ENCODE measurements at regions not wholly inside any gene's neighbourhood (a gene's known extent, or its start where the extent isn't known, plus 50 kb on each side); places are given as distances from the start of the nearest gene placed in this dataset.

DNA sequence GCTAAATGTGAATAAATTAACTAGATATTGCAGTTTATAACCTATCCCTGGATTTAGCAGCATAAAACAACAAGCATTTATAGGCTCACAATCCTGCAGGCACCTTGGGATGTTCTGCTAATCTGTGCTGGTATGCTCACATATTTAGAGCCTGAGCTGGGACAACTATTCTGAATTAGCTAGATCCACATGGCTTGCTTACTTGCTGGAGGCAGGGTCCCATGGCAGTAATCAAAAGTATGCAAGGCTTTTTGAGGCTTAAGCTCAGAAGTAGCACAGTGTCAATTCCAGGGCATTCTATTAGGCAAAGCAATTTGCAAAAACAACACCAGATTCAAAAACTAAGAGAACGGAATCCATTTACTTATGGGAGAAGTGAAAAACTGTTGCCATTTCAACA lies 745.0 kb upstream of the ACO1 start:
- TF ChIP-seq, protein P1, sequence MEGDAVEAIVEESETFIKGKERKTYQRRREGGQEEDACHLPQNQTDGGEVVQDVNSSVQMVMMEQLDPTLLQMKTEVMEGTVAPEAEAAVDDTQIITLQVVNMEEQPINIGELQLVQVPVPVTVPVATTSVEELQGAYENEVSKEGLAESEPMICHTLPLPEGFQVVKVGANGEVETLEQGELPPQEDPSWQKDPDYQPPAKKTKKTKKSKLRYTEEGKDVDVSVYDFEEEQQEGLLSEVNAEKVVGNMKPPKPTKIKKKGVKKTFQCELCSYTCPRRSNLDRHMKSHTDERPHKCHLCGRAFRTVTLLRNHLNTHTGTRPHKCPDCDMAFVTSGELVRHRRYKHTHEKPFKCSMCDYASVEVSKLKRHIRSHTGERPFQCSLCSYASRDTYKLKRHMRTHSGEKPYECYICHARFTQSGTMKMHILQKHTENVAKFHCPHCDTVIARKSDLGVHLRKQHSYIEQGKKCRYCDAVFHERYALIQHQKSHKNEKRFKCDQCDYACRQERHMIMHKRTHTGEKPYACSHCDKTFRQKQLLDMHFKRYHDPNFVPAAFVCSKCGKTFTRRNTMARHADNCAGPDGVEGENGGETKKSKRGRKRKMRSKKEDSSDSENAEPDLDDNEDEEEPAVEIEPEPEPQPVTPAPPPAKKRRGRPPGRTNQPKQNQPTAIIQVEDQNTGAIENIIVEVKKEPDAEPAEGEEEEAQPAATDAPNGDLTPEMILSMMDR (IDR thresholded peaks at IDR 0.05; ENCODE audit: low read length, missing control alignments): no peak

GRCh38 chr9:31669311-31669710 lies 715.1 kb upstream of the ACO1 start:
- no peak for DNase-seq (ENCODE audit: low read depth)
- no peak overlapping the region for H3K4me3 ChIP-seq (replicated peaks; ENCODE audit: low read depth, low read length)
- TF ChIP-seq, protein P1 (IDR thresholded peaks at IDR 0.05; ENCODE audit: low read length, missing control alignments): no peak

More for the DNA sequence above, 745.0 kb upstream of the ACO1 start:
- DNase-seq (ENCODE audit: low read depth): no peak
- no peak overlapping the region for H3K4me3 ChIP-seq (replicated peaks; ENCODE audit: low read depth, low read length)

DNA sequence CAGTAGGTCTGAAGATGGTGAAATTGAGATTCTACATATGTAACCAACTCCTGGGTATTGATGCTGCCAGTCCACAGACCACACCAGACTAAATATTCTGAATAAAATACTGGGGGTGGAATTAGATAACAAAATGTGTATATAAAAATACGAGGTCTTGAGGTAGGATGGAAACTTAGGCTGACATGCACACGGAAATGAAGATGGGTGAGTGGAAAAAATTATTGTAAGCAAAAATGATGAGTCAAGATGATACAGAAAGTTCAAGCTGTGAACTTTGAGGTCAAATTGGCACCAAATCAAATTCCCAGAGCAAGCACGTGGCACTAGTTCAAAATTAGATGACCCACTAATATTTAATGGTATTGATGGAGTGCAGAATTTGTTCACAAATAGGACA lies 713.4 kb upstream of the ACO1 start:
- H3K4me3 ChIP-seq (replicated peaks; ENCODE audit: low read depth, low read length): no peak overlapping the region
- no peak for DNase-seq (ENCODE audit: low read depth)
- TF ChIP-seq, protein P1 (IDR thresholded peaks at IDR 0.05; ENCODE audit: low read length, missing control alignments): no peak

GRCh38 chr9:31674264-31674663 lies 710.2 kb upstream of the ACO1 start:
- no peak for DNase-seq (ENCODE audit: low read depth)
- no peak overlapping the region for H3K4me3 ChIP-seq (replicated peaks; ENCODE audit: low read depth, low read length)
- TF ChIP-seq, protein P1 (IDR thresholded peaks at IDR 0.05; ENCODE audit: low read length, missing control alignments): no peak

- H3K4me3 ChIP-seq (replicated peaks; ENCODE audit: low read depth, low read length): no peak overlapping the region
- TF ChIP-seq, protein P1 (IDR thresholded peaks at IDR 0.05; ENCODE audit: low read length, missing control alignments): no peak
- DNase-seq (ENCODE audit: low read depth): no peak
These were observed 707.0 kb upstream of the ACO1 start for GRCh38 chr9:31677415-31677814.

- DNase-seq (ENCODE audit: low read depth): no peak
- TF ChIP-seq, protein P1 (IDR thresholded peaks at IDR 0.05; ENCODE audit: low read length, missing control alignments): no peak
These were observed 706.6 kb upstream of the ACO1 start for GRCh38 chr9:31677877-31678276.

GRCh38 chr9:31683116-31683515 lies 701.3 kb upstream of the ACO1 start:
- no peak for DNase-seq (ENCODE audit: low read depth)
- no peak overlapping the region for H3K4me3 ChIP-seq (replicated peaks; ENCODE audit: low read depth, low read length)
- TF ChIP-seq, protein P1 (IDR thresholded peaks at IDR 0.05; ENCODE audit: low read length, missing control alignments): no peak

More at GRCh38 chr9:31677877-31678276, 706.6 kb upstream of the ACO1 start:
- no peak overlapping the region for H3K4me3 ChIP-seq (replicated peaks; ENCODE audit: low read depth, low read length)

Data from fibroblast of pulmonary artery (primary cell).